Progenitor cell of endocrine pancreas (in vitro differentiated cells): ENCODE measurements at regions not wholly inside any gene's neighbourhood (a gene's known extent, or its start where the extent isn't known, plus 50 kb on each side); places are given as distances from the start of the nearest gene placed in this dataset.

Experiments
- DNase-seq: peaks from one replicate; pipeline ENCODE4 v3.0.0; 2021; ENCODE audit warnings: low spot score; ENCODE audit not compliant: unreplicated experiment
- H3K27ac Mint-ChIP-seq: 2 replicates; pipeline ENCODE4 v1.8.0; 2021; ENCODE audit warnings: mild to moderate bottlenecking, moderate library complexity, mixed read lengths
- H3K27me3 Mint-ChIP-seq: 2 replicates; pipeline ENCODE4 v1.8.0; 2021; ENCODE audit warnings: mixed read lengths
- H3K36me3 Mint-ChIP-seq: 2 replicates; pipeline ENCODE4 v1.8.0; 2022; ENCODE audit warnings: mixed read lengths; ENCODE audit not compliant: insufficient read depth
- H3K4me1 Mint-ChIP-seq: 2 replicates; pipeline ENCODE4 v1.8.0; 2021; ENCODE audit warnings: low read depth, mixed read lengths
- H3K4me3 Mint-ChIP-seq: 2 replicates; pipeline ENCODE4 v1.8.0; 2021; ENCODE audit warnings: low read depth, mild to moderate bottlenecking, moderate library complexity, mixed read lengths
- H3K9me3 Mint-ChIP-seq: 2 replicates; pipeline ENCODE4 v1.8.0; 2021; ENCODE audit warnings: low read depth, mixed read lengths
- CTCF ChIP-seq: fragments of 200-600 bp; sonication (generic); IDR thresholded peaks from one replicate; pipeline ENCODE4 v1.5.0; 2021; ENCODE audit warnings: antibody characterized with exemption, mild to moderate bottlenecking; ENCODE audit not compliant: unreplicated experiment

- no peak for TF ChIP-seq CTCF
- Mint-ChIP-seq H3K27ac (no peak overlapping the region), H3K9me3 (no peaks in the 10 kb centered on the region), H3K36me3 (no peaks in the 10 kb centered on the region), H3K4me1 (peaks cover under 1% of the 10 kb centered on the region), H3K27me3 (peaks cover 10% of the 10 kb centered on the region), H3K4me3 (no peak overlapping the region)
- DNase-seq: no peak
Observed at GRCh38 chr3:186432944-186433732, 71.1 kb upstream of the DGKG start.

- Mint-ChIP-seq H3K4me3 (no peak overlapping the region), H3K27me3 (peaks cover 10% of the 10 kb centered on the region), H3K36me3 (no peaks in the 10 kb centered on the region), H3K27ac (no peak overlapping the region), H3K4me1 (peaks cover 7% of the 10 kb centered on the region), H3K9me3 (no peaks in the 10 kb centered on the region)
- no peak for DNase-seq
- TF ChIP-seq CTCF: no peak
Observed at GRCh38 chr3:186432189-186432588, 70.2 kb upstream of the DGKG start.

GRCh38 chr3:186427627-186428281, 65.7 kb upstream of the DGKG start:
- H3K9me3 Mint-ChIP-seq: no peaks in the 10 kb centered on the region
- peaks cover 10% of the 10 kb centered on the region for H3K4me1 Mint-ChIP-seq
- peak overlapping the region; percentile 7 for H3K27ac Mint-ChIP-seq
- no peak overlapping the region for H3K4me3 Mint-ChIP-seq
- no peak for TF ChIP-seq CTCF
- H3K27me3 Mint-ChIP-seq: peaks cover 10% of the 10 kb centered on the region
- H3K36me3 Mint-ChIP-seq: no peaks in the 10 kb centered on the region
- DNase-seq: no peak

- DNase-seq: no peak
- Mint-ChIP-seq H3K27me3 (peaks cover 3% of the 10 kb centered on the region), H3K4me3 (no peak overlapping the region), H3K9me3 (no peaks in the 10 kb centered on the region), H3K36me3 (no peaks in the 10 kb centered on the region), H3K4me1 (peaks cover 10% of the 10 kb centered on the region), H3K27ac (no peak overlapping the region)
- TF ChIP-seq CTCF: peak; percentile 29
Observed at GRCh38 chr3:186425788-186426730, 64.0 kb upstream of the DGKG start.

GRCh38 chr3:186421946-186422345, 59.9 kb upstream of the DGKG start:
- Mint-ChIP-seq H3K4me3 (no peak overlapping the region), H3K36me3 (no peaks in the 10 kb centered on the region), H3K9me3 (peaks cover under 1% of the 10 kb centered on the region), H3K4me1 (peaks cover 9% of the 10 kb centered on the region), H3K27me3 (peaks cover 8% of the 10 kb centered on the region), H3K27ac (no peak overlapping the region)
- no peak for TF ChIP-seq CTCF
- no peak for DNase-seq
